Tibial nerve (tissue), 4 donors: ENCODE measurements at regions not wholly inside any gene's neighbourhood (a gene's known extent, or its start where the extent isn't known, plus 50 kb on each side); places are given as distances from the start of the nearest gene placed in this dataset.

ENCODE experiments used
- EP300 ChIP-seq, 2 donors: sonication (generic); formaldehyde crosslinking; IDR thresholded peaks; one replicate each; pipeline ENCODE4 v1.6.1; 2017; ENCODE audit warnings: antibody characterized with exemption in 2 of 2, mild to moderate bottlenecking in 1 of 2
- TF ChIP-seq, protein P1 (sequence below), 5 experiments: fragments of 200-600 bp in 3 of 5; fragments of 450-650 bp in 2 of 5; sonication (generic) in 3 of 5; IDR thresholded peaks; one replicate each; pipeline ENCODE4 v1.5.1; 2016 to 2019; ENCODE audit warnings: antibody characterized with exemption in 5 of 5, mild to moderate bottlenecking in 3 of 5, moderate library complexity in 2 of 5

DNA sequence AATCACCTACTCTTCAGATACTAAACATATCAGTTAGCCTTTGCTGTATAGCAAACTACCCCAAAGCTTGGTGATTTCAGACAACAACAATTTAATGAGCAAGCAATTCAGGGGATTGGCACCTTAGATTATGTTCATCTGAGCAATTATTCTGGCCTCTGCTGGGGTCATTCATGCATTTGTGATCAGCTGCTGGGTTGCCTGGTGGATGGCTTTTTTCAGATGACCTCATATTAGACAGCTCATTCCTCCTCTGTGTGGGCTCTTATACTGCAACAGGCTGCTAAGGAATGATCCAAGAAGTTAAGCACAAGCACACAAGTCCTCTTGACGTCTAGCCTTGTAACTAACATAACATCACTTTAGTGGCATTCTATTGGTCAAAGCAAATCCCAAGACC, 153.0 kb upstream of the PPP1R2C start:
- TF ChIP-seq, protein P1, sequence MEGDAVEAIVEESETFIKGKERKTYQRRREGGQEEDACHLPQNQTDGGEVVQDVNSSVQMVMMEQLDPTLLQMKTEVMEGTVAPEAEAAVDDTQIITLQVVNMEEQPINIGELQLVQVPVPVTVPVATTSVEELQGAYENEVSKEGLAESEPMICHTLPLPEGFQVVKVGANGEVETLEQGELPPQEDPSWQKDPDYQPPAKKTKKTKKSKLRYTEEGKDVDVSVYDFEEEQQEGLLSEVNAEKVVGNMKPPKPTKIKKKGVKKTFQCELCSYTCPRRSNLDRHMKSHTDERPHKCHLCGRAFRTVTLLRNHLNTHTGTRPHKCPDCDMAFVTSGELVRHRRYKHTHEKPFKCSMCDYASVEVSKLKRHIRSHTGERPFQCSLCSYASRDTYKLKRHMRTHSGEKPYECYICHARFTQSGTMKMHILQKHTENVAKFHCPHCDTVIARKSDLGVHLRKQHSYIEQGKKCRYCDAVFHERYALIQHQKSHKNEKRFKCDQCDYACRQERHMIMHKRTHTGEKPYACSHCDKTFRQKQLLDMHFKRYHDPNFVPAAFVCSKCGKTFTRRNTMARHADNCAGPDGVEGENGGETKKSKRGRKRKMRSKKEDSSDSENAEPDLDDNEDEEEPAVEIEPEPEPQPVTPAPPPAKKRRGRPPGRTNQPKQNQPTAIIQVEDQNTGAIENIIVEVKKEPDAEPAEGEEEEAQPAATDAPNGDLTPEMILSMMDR (IDR thresholded peaks at IDR 0.05) = no peak
- no peak for TF ChIP-seq EP300 (IDR thresholded peaks at IDR 0.05)
